HG03558 (cell line): ENCODE measurements at regions not wholly inside any gene's neighbourhood (a gene's known extent, or its start where the extent isn't known, plus 50 kb on each side); places are given as distances from the start of the nearest gene placed in this dataset.

Source experiments
- ATAC-seq: cut with Tn5 transposase; IDR thresholded peaks from one replicate; pipeline ENCODE4 v1.9.1; 2021; ENCODE audit warnings: moderate number of reproducible peaks; ENCODE audit not compliant: unreplicated experiment; ENCODE audit errors: extremely low read depth

GRCh38 chr1:217315346-217315745 lies 315.5 kb downstream of the GPATCH2 start:
- ATAC-seq, result no peak

- no peak for ATAC-seq
Observed at GRCh38 chr1:217313096-217313495, 317.8 kb downstream of the GPATCH2 start.

GRCh38 chr1:217311766-217312165 lies 319.1 kb downstream of the GPATCH2 start:
- no peak for ATAC-seq

GRCh38 chr1:217311269-217311668 lies 319.6 kb downstream of the GPATCH2 start:
- no peak for ATAC-seq

- no peak for ATAC-seq
Observed at GRCh38 chr1:217281332-217281731, 349.6 kb downstream of the GPATCH2 start.

GRCh38 chr1:217275655-217276398 lies 355.1 kb downstream of the GPATCH2 start:
- ATAC-seq, result no peak

- no peak for ATAC-seq
Observed at GRCh38 chr1:217274927-217275654, 355.8 kb downstream of the GPATCH2 start.

GRCh38 chr1:217274416-217274815 lies 356.5 kb downstream of the GPATCH2 start:
- ATAC-seq, result no peak

- no peak for ATAC-seq
Observed at GRCh38 chr1:217273866-217274265, 357.0 kb downstream of the GPATCH2 start.

GRCh38 chr1:217272385-217272784 lies 358.5 kb downstream of the GPATCH2 start:
- ATAC-seq, result no peak

GRCh38 chr1:217270101-217270500 lies 360.8 kb downstream of the GPATCH2 start:
- ATAC-seq, result no peak

- ATAC-seq, result no peak
Observed at GRCh38 chr1:217268058-217268457, 362.8 kb downstream of the GPATCH2 start.

- no peak for ATAC-seq
Observed at GRCh38 chr1:217261636-217262035, 369.3 kb downstream of the GPATCH2 start.

GRCh38 chr1:217260676-217261075 lies 370.2 kb downstream of the GPATCH2 start:
- no peak for ATAC-seq

- no peak for ATAC-seq
Observed at GRCh38 chr1:217253985-217254384, 376.9 kb downstream of the GPATCH2 start.

- ATAC-seq, result no peak
Observed at GRCh38 chr1:217253351-217253750, 377.5 kb downstream of the GPATCH2 start.

GRCh38 chr1:217251121-217251520 lies 379.8 kb downstream of the GPATCH2 start:
- ATAC-seq, result no peak

- ATAC-seq, result no peak
Observed at GRCh38 chr1:217249857-217250256, 381.0 kb downstream of the GPATCH2 start.

- no peak for ATAC-seq
Observed at GRCh38 chr1:217244971-217245370, 385.9 kb downstream of the GPATCH2 start.

- ATAC-seq, result no peak
Observed at GRCh38 chr1:217240656-217241055, 390.2 kb downstream of the GPATCH2 start.

- ATAC-seq, result no peak
Observed at GRCh38 chr1:217238945-217239344, 391.9 kb downstream of the GPATCH2 start.

- ATAC-seq, result no peak
Observed at GRCh38 chr1:217230412-217230811, 400.5 kb downstream of the GPATCH2 start.
